ENCODE measurements at regions not wholly inside any gene's neighbourhood (a gene's known extent, or its start where the extent isn't known, plus 50 kb on each side); places are given as distances from the start of the nearest gene placed in this dataset.
"Not testable (repeated sequence)": the region's sequence is repeated elsewhere in the genome, so short reads cannot be mapped to it uniquely, and the experiment has no call there.

GRCh38 chr3:15903759-15904720, 106.3 kb upstream of the ANKRD28 start:
- no peak for DNase-seq (ENCODE audit: low read depth)

DNA sequence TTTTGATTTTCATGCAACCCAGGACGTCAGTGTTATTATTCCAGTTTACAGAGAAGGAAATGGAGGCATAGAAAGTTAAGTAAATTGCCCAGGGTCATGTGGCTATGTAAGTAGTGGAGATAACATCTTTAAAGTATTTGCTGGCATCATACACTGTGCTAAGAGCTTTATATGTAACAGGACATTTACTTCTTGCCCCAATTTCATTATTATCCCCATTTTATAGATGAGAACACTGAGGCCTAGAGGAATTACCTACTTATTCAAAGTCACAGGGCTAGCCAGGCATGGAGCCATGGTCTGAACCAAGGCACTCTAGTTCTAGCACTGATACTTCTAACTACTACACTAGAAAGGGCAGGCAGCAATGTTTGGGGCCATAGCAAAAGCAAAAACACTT, 107.3 kb upstream of the ANKRD28 start:
- DNase-seq (ENCODE audit: low read depth), result no peak

- DNase-seq (ENCODE audit: low read depth), result not testable (repeated sequence)
These were observed 109.6 kb upstream of the ANKRD28 start for GRCh38 chr3:15907403-15907802.

DNA sequence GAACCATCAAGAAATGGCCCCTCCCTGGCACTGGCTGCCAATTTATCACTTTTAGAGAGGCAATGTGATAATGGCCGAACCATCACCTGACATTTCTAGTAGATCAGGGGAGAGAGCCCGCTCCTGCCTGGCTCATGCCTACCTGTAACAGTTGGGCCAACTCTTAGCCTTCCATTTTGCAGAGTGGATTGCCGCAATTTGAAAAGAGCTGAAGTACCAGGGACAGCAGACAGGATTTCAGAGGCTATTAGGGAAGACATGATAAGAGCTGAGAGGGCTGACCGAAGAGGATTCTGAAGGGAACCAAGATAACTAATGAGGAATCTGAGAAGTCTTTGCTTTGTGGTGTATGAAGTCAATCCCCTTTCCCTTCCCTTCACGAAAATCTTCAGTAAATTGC, 121.2 kb upstream of the ANKRD28 start:
- DNase-seq (ENCODE audit: low read depth), result no peak

GRCh38 chr3:15919971-15920370, 122.2 kb upstream of the ANKRD28 start:
- DNase-seq (ENCODE audit: low read depth), result no peak

- DNase-seq (ENCODE audit: low read depth), result no peak
These were observed 126.0 kb upstream of the ANKRD28 start for GRCh38 chr3:15923640-15924405.

DNA sequence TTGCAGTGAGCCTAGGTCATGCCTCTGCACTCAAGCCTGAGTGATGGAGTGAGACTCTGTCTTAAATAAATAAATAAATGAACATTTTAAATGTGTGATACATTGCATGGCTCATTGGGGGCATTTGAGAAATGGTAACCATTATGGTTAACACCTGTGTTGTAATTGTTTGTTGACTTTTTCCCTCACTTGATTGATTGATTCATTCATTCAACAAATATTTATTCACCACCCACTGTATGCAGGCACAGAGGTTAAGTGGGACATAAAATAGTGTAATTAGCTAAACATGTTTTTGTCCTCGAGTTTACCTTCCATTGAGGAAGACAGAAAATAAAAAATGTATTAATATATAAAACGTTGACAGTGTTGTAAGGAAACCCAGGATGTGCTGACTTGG, 127.1 kb upstream of the ANKRD28 start:
- no peak for DNase-seq (ENCODE audit: low read depth)

DNA sequence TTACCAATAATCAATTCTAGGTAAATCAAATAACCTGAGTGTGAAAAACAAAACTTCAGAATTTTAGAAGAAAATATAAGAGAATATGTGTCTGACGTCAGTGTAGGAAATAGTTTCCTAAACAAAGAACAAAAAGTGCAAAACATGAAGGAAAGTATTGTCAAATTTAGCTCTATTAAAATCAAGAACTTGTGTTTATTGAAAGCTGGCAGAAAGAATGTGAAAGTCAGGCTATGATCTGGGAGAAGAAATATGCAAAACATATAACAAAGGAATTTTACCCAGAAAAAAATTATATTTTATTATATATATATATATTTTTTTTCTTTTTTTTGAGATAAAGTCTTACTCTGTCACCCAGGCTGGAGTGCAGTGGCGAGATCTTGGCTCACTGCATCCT, 129.1 kb upstream of the ANKRD28 start:
- DNase-seq (ENCODE audit: low read depth), result no peak

- no peak for DNase-seq (ENCODE audit: low read depth)
These were observed 130.2 kb upstream of the ANKRD28 start for GRCh38 chr3:15927969-15928368.

DNA sequence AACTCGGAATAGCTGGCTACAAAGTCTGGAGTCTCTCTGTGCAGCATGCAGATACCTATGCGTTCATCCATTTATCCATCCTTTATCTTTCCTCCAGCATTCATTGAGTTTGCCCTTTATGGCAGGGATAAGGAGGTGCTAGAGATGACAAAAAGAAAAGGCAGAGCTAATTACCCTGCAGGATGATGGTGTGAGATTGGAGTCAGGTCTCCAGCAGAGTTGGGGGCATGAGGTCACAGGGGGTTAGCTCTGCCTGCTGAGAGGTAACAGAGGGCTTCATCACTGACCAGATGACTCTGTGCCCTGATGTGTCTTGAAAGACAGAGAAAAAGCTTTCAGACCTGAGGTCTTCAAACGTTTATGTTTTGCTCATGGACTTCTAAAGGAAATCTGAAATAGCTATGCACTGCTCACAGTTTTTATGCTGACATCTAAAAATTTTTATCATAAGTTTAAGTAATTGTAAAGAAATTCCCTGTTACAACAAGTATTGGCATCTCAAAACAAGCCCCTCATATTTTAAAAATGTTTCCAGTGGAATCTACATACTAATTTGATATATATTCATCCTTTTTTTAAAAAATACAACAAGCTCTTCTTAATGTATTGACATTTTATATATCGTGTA, 132.3 kb upstream of the ANKRD28 start:
- no peak for DNase-seq (ENCODE audit: low read depth)

- no peak for DNase-seq (ENCODE audit: low read depth)
These were observed 134.8 kb upstream of the ANKRD28 start for GRCh38 chr3:15932348-15933300.

DNA sequence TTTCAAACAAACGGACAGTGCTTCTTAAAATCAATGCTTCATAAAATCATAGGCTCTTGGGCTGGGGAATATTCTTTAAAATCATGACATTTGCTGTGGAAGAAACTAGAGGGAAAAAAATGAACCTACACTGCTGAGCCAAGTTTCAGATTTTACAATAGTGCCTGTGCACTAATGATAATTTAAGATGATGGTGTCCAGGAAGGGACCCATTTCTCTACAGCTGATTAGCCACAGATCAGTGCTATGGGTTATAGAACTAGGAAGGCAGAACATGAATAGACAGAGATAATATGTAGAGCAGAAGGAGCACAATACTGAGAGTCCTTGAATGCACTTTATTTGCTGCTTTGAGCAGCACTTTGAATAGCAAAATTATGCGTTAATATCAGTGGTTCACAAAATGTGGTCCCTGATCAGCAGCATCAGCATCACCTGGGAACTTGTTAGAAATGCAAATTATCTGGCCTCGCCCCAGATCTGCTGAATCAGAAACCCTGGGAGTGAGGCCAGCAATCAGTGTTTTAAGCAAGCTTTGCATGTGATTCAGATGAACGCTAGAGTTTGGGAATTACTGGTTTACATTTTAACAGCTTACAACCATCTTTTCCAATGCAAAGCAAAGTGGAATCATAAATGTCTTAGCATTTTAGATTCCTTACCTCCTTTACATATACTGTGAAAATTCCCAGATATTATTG, 135.8 kb upstream of the ANKRD28 start:
- no peak for DNase-seq (ENCODE audit: low read depth)

GRCh38 chr3:15934389-15935195, 136.8 kb upstream of the ANKRD28 start:
- DNase-seq (ENCODE audit: low read depth), result no peak

GRCh38 chr3:15936312-15936711, 138.5 kb upstream of the ANKRD28 start:
- DNase-seq (ENCODE audit: low read depth), result no peak

- DNase-seq (ENCODE audit: low read depth), result no peak
These were observed 142.9 kb upstream of the ANKRD28 start for GRCh38 chr3:15940641-15941040.

GRCh38 chr3:15941457-15941856, 143.7 kb upstream of the ANKRD28 start:
- DNase-seq (ENCODE audit: low read depth), result not testable (repeated sequence)

DNA sequence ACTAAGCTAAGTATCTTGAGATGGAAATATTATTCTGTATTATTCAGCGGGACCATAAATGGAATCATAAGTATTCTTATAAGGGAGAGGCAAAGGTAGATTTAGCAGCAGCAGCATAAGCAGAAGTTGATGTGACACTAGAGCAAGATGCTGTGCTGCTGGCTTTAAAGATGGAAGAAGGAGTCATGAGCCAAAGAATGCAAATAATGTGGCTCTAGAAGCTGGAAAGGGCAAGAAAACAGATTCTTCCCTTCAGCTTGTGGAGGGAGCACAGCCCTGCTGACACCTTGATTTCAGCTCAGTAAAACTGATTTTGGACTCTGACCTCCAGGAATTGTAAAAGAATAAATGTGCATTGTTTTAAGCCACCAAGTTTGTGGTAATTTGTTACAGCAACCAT, 144.2 kb upstream of the ANKRD28 start:
- no peak for DNase-seq (ENCODE audit: low read depth)

- no peak for DNase-seq (ENCODE audit: low read depth)
These were observed 144.7 kb upstream of the ANKRD28 start for GRCh38 chr3:15942462-15942861.

DNA sequence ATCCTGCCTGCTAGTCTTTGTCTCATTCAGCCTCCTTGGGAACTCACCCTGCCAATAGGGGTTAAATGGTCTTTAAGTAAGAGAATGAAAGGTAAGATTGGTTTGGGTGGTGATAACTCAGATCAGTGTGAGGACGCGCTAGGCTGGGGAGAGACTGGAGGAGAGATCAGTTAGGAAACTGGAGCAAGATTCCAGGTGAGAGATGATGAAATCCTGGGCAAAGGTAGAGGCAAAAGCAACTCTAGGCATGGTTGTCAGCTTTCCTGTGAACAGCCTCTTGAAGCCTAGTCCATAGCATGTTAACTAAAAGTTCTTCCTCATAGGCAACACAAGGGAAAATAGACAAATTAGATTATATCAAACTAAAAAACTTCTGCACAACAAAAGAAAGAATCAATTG, 145.2 kb upstream of the ANKRD28 start:
- DNase-seq (ENCODE audit: low read depth), result no peak

GRCh38 chr3:15948388-15948787, 150.6 kb upstream of the ANKRD28 start:
- no peak for DNase-seq (ENCODE audit: low read depth)
